Endothelial cell of umbilical vein (primary cell): ENCODE measurements at regions not wholly inside any gene's neighbourhood (a gene's known extent, or its start where the extent isn't known, plus 50 kb on each side); places are given as distances from the start of the nearest gene placed in this dataset.

Source experiments
- BruUV-seq: library from RNA; stranded (reverse); fragments of 400-500 nt; replicated peaks from 2 replicates; lab custom pipeline; 2021; lab: Mats Ljungman, UMichigan
- CTCF ChIA-PET: fragments of 300-600, 350-600 bp; sonication (Branson Sonifier 250); formaldehyde crosslinking; loops from one replicate; lab custom pipeline; 2021; ENCODE audit warnings: antibody characterized with exemption, inconsistent platforms; lab: Charles Lee
- POLR2A ChIA-PET: fragments of 300-600, 350-600 bp; sonication (Branson Sonifier 250); formaldehyde crosslinking; loops from one replicate; lab custom pipeline; 2021; ENCODE audit warnings: antibody characterized with exemption, inconsistent platforms; lab: Charles Lee
- DNase-seq: peaks from one replicate; pipeline ENCODE4 v3.0.0-alpha.2; 2011; ENCODE audit warnings: low read depth, low spot score
- FAIRE-seq: peaks from 2 replicates; lab custom pipeline; 2011; peaks lifted over from hg19 to GRCh38; lab: Jason Lieb, UNC
- H2AFZ ChIP-seq: 2 replicates; pipeline ENCODE4 v1.6.0; 2012; ENCODE audit warnings: low read depth, low read length, control low read depth, inconsistent platforms
- H3K27ac ChIP-seq: 2 replicates; pipeline ENCODE4 v1.5.1; 2011; ENCODE audit warnings: low read depth, mild to moderate bottlenecking, control low read depth, low read length, moderate library complexity; ENCODE audit not compliant: insufficient read depth
- H3K27me3 ChIP-seq, 2 experiments: 2 replicates each; pipeline versions ENCODE4 v1.6.0 to v1.6.1; 2011; ENCODE audit warnings: low read length in 2 of 2, mixed read lengths in 1 of 2; ENCODE audit not compliant: control insufficient read depth in 2 of 2, insufficient read depth in 2 of 2
- H3K36me3 ChIP-seq, 2 experiments: 2 replicates in 1 of 2; 3 replicates in 1 of 2; pipeline ENCODE4 v1.5.1; 2011; ENCODE audit warnings: low read length in 2 of 2, mild to moderate bottlenecking in 1 of 2, moderate library complexity in 1 of 2; ENCODE audit not compliant: control insufficient read depth in 2 of 2, insufficient read depth in 2 of 2; ENCODE audit errors: extremely low read depth in 1 of 2
- H3K4me1 ChIP-seq: 3 replicates; pipeline ENCODE4 v1.5.1; 2011; ENCODE audit warnings: mild to moderate bottlenecking, low read length; ENCODE audit not compliant: control insufficient read depth, insufficient read depth; ENCODE audit errors: extremely low read depth
- H3K4me2 ChIP-seq: 2 replicates; pipeline ENCODE4 v1.6.1; 2011; ENCODE audit warnings: low read length, control low read depth, mixed read lengths; ENCODE audit not compliant: insufficient read depth
- H3K4me3 ChIP-seq, 3 experiments: fragments of 200-600 bp in 1 of 3; sonication (generic), shearing (Covaris generic) in 1 of 3; replicated peaks in 1 of 3; 2 replicates each; pipeline ENCODE4 v1.5.1; 2011 to 2016; ENCODE audit warnings: control low read depth in 3 of 3, low read length in 3 of 3, mild to moderate bottlenecking in 2 of 3, inconsistent platforms in 1 of 3, low read depth in 1 of 3, moderate library complexity in 1 of 3; ENCODE audit not compliant: insufficient read depth in 1 of 3
- H3K79me2 ChIP-seq: 2 replicates; pipeline ENCODE4 v1.6.0; 2012; ENCODE audit warnings: low read length, inconsistent platforms; ENCODE audit not compliant: control insufficient read depth, insufficient read depth
- H3K9ac ChIP-seq: replicated peaks from 2 replicates; pipeline ENCODE3; 2011; ENCODE audit warnings: low read length, control low read depth; ENCODE audit not compliant: insufficient read depth; ENCODE audit errors: extremely low read depth
- H3K9me1 ChIP-seq: replicated peaks from 3 replicates; pipeline ENCODE4 v1.6.0; 2011; ENCODE audit warnings: mild to moderate bottlenecking, low read length; ENCODE audit not compliant: control insufficient read depth, insufficient read depth; ENCODE audit errors: extremely low read depth
- H3K9me3 ChIP-seq: replicated peaks from 2 replicates; pipeline ENCODE4 v1.5.1; 2012; ENCODE audit warnings: low read length, inconsistent platforms; ENCODE audit not compliant: control insufficient read depth, insufficient read depth
- H4K20me1 ChIP-seq: replicated peaks from 2 replicates; pipeline ENCODE3; 2011; ENCODE audit warnings: mild to moderate bottlenecking, low read length; ENCODE audit not compliant: control insufficient read depth, insufficient read depth; ENCODE audit errors: extremely low read depth
- EZH2 ChIP-seq: IDR thresholded peaks from 2 replicates; pipeline ENCODE4 v1.6.1; 2012; ENCODE audit warnings: borderline replicate concordance, low read depth, mild to moderate bottlenecking, moderate library complexity, low read length, inconsistent platforms; ENCODE audit not compliant: severe bottlenecking
- FOS ChIP-seq: IDR thresholded peaks from 2 replicates; pipeline ENCODE4 v1.6.1; 2011; ENCODE audit warnings: mild to moderate bottlenecking, low read length, moderate library complexity, borderline replicate concordance; ENCODE audit not compliant: insufficient read depth
- GATA2 ChIP-seq: IDR thresholded peaks from 2 replicates; pipeline ENCODE4 v1.7.0; 2011; ENCODE audit warnings: low read depth, mild to moderate bottlenecking, moderate library complexity, mixed read lengths, low read length; ENCODE audit not compliant: insufficient read length, insufficient read depth
- JUN ChIP-seq: IDR thresholded peaks from 2 replicates; pipeline ENCODE4 v1.6.1; 2011; ENCODE audit warnings: borderline replicate concordance, low read depth; ENCODE audit not compliant: insufficient read length, insufficient read depth
- MAX ChIP-seq: IDR thresholded peaks from 2 replicates; pipeline ENCODE4 v1.6.1; 2011; ENCODE audit not compliant: insufficient read depth, insufficient read length
- MYC ChIP-seq: IDR thresholded peaks from one replicate; pipeline ENCODE4 v1.6.1; 2011; ENCODE audit warnings: mild to moderate bottlenecking, low read depth, low read length
- POLR2A ChIP-seq: IDR thresholded peaks from 2 replicates; pipeline ENCODE4 v1.6.1; 2012; ENCODE audit warnings: low read depth, mild to moderate bottlenecking, control low read depth, low read length
- POLR2AphosphoS5 ChIP-seq: IDR thresholded peaks from 2 replicates; pipeline ENCODE4 v1.6.1; 2012; ENCODE audit warnings: low read depth, mild to moderate bottlenecking, control low read depth, low read length, moderate library complexity; ENCODE audit not compliant: insufficient read depth
- dilution Hi-C: fragments of 300-500 bp; cut with MboI; formaldehyde crosslinking; loops from one replicate; pipeline ENCODE4 v1.15.0; 2019; ENCODE audit warnings: low sequenced_read_pairs; ENCODE audit not compliant: extremely low pct_ligation_motif_present
- intact Hi-C: fragments of 100-400 bp; cut with micrococcal nuclease; formaldehyde crosslinking; loops from one replicate; pipeline ENCODE4 v1.10.0; 2022
- TF ChIP-seq, protein P1 (sequence below), 2 donors: IDR thresholded peaks; 1 replicate in 1 of 2; 2 replicates in 1 of 2; pipeline ENCODE4 v1.5.1; 2011; ENCODE audit warnings: low read length in 2 of 2, mild to moderate bottlenecking in 2 of 2, moderate library complexity in 2 of 2, control low read depth in 1 of 2, inconsistent platforms in 1 of 2, low read depth in 1 of 2; ENCODE audit not compliant: insufficient read depth in 1 of 2; ENCODE audit errors: extremely low read depth in 1 of 2

- no peaks in the 10 kb centered on the region for H4K20me1 ChIP-seq
- BruUV-seq: no TSS peak
- ChIA-PET POLR2A (no interaction called here), CTCF (interaction anchor here (1.2 kb wide), 1 partner anchor 617 kb away, joined by 4 read pairs; no protein-coding TSS in a partner anchor)
- no peak overlapping the region for H3K4me2 ChIP-seq
- no peaks in the 10 kb centered on the region for H3K9me3 ChIP-seq
- intact Hi-C loops: loop anchor here (5.0 kb wide), 1 partner anchor 582 kb away; no protein-coding TSS in a partner anchor
- FAIRE-seq (peak; percentile 73), DNase-seq (no peak)
- no peak overlapping the region for H3K9ac ChIP-seq
- no peaks in the 10 kb centered on the region for H3K9me1 ChIP-seq
- no peaks in the 10 kb centered on the region for H3K27me3 ChIP-seq
- H3K27ac ChIP-seq: no peak overlapping the region
- no peaks in the 10 kb centered on the region for H3K79me2 ChIP-seq
- no peaks in the 10 kb centered on the region for H3K4me1 ChIP-seq
- H3K4me3 ChIP-seq: no peak overlapping the region
- TF ChIP-seq POLR2A (no peak), GATA2 (no peak), JUN (no peak), MYC (no peak), EZH2 (no peak)
- TF ChIP-seq, protein P1, sequence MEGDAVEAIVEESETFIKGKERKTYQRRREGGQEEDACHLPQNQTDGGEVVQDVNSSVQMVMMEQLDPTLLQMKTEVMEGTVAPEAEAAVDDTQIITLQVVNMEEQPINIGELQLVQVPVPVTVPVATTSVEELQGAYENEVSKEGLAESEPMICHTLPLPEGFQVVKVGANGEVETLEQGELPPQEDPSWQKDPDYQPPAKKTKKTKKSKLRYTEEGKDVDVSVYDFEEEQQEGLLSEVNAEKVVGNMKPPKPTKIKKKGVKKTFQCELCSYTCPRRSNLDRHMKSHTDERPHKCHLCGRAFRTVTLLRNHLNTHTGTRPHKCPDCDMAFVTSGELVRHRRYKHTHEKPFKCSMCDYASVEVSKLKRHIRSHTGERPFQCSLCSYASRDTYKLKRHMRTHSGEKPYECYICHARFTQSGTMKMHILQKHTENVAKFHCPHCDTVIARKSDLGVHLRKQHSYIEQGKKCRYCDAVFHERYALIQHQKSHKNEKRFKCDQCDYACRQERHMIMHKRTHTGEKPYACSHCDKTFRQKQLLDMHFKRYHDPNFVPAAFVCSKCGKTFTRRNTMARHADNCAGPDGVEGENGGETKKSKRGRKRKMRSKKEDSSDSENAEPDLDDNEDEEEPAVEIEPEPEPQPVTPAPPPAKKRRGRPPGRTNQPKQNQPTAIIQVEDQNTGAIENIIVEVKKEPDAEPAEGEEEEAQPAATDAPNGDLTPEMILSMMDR (IDR thresholded peaks at IDR 0.05; ENCODE audit: extremely low read depth in 1 of 2, insufficient read depth in 1 of 2, low read depth in 1 of 2, low read length in 2 of 2): peak in 1 of 2 donors; percentile 13
- H2AFZ ChIP-seq: no peak overlapping the region
- H3K36me3 ChIP-seq: no peaks in the 10 kb centered on the region
- dilution Hi-C loops: no loop called here
Observed at GRCh38 chrX:99795495-99795894, 614.6 kb downstream of the PCDH19 start.

DNA sequence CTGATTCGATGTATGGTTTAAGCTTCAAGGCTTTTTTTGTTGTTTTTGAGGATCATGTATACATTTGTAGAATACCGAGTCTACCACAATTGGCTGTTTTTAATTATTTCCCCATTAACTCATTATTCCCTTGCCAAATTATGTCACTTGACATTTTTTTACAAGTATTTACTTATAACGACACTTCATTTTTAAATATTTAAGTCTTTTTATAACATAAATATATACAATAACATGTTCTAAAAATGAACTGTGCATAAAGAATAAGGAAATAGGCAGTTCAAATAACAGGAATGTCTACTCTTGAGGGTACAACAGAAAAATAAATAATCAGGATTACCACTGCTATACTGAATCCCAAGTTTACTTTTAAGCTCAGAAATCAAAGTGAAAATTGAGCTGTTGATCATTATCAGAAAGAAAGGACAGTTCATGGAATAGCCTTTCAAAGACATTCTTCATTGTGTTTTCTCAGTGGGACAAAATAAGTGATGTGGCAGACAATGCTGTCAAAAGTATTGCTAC, 627.5 kb downstream of the PCDH19 start:
- intact Hi-C loops (no loop called here), dilution Hi-C loops (no loop called here)
- Histone ChIP-seq H3K9me3 (no peaks in the 10 kb centered on the region), H3K9ac (no peak overlapping the region), H3K4me1 (no peaks in the 10 kb centered on the region), H3K4me2 (no peak overlapping the region), H3K4me3 (no peak overlapping the region), H3K27ac (no peak overlapping the region), H3K9me1 (no peaks in the 10 kb centered on the region), H3K27me3 (no peaks in the 10 kb centered on the region), H4K20me1 (no peaks in the 10 kb centered on the region), H3K36me3 (no peaks in the 10 kb centered on the region), H2AFZ (no peak overlapping the region), H3K79me2 (no peaks in the 10 kb centered on the region)
- ChIA-PET POLR2A (no interaction called here), CTCF (no interaction called here)
- FAIRE-seq (no peak), DNase-seq (no peak)
- BruUV-seq: no TSS peak
- TF ChIP-seq, protein P1 (IDR thresholded peaks at IDR 0.05; ENCODE audit: extremely low read depth in 1 of 2, insufficient read depth in 1 of 2, low read depth in 1 of 2, low read length in 2 of 2): no peak
- no peak for TF ChIP-seq POLR2A
- no peak for TF ChIP-seq JUN
- no peak for TF ChIP-seq GATA2
- TF ChIP-seq FOS: no peak
- no peak for TF ChIP-seq MAX
- no peak for TF ChIP-seq POLR2AphosphoS5
- TF ChIP-seq EZH2: no peak
- TF ChIP-seq MYC: no peak
